Upper lobe of right lung (tissue), 1 donor: ENCODE measurements at regions not wholly inside any gene's neighbourhood (a gene's known extent, or its start where the extent isn't known, plus 50 kb on each side); places are given as distances from the start of the nearest gene placed in this dataset.

Experiments used
- ATAC-seq: fragments of 200-7000 bp; cut with Tn5 transposase; one replicate; pipeline ENCODE4 v1.9.1; 2020; ENCODE audit warnings: mild to moderate bottlenecking, moderate library complexity
- DNase-seq: peaks from one replicate; pipeline ENCODE4 v3.0.0-alpha.2; 2020
- H3K27ac ChIP-seq: fragments of 200-600 bp; one replicate; pipeline ENCODE4 v1.8.0; 2022
- H3K27me3 ChIP-seq: fragments of 200-600 bp; one replicate; pipeline ENCODE4 v1.8.0; 2022; ENCODE audit warnings: mild to moderate bottlenecking
- H3K36me3 ChIP-seq: fragments of 200-600 bp; one replicate; pipeline ENCODE4 v1.8.0; 2022
- H3K4me1 ChIP-seq: fragments of 200-600 bp; one replicate; pipeline ENCODE4 v1.8.0; 2022
- H3K4me3 ChIP-seq: fragments of 200-600 bp; one replicate; pipeline ENCODE4 v1.8.0; 2022; ENCODE audit warnings: mild to moderate bottlenecking
- H3K9me3 ChIP-seq: fragments of 200-600 bp; one replicate; pipeline ENCODE4 v1.8.0; 2022
- CTCF ChIP-seq: fragments of 200-600 bp; IDR thresholded peaks from one replicate; pipeline ENCODE4 v1.8.0; 2022; ENCODE audit warnings: antibody characterized with exemption
- intact Hi-C: fragments of 100-400 bp; cut with DNase I; formaldehyde crosslinking; loops from one replicate; pipeline ENCODE4 v1.11.0; 2022
- donor health status: DM: no; HTN: yes; CAD: no; lungs with severe emphysema.

- ATAC-seq (no peak), DNase-seq (no peak)
- no peaks in the 10 kb centered on the region for H3K36me3 ChIP-seq
- TF ChIP-seq CTCF: no peak
- H3K27me3 ChIP-seq: no peaks in the 10 kb centered on the region
- no peak overlapping the region for H3K4me3 ChIP-seq
- no peaks in the 10 kb centered on the region for H3K9me3 ChIP-seq
- no peak overlapping the region for H3K27ac ChIP-seq
- no peaks in the 10 kb centered on the region for H3K4me1 ChIP-seq
- intact Hi-C loops: no loop called here
Measured at GRCh38 chr5:57549566-57549965, 67.0 kb upstream of the ACTBL2 start.

- intact Hi-C loops: no loop called here
- H3K4me3 ChIP-seq: no peak overlapping the region
- DNase-seq (no peak), ATAC-seq (no peak)
- no peak for TF ChIP-seq CTCF
- no peaks in the 10 kb centered on the region for H3K36me3 ChIP-seq
- H3K27ac ChIP-seq: no peak overlapping the region
- H3K9me3 ChIP-seq: no peaks in the 10 kb centered on the region
- H3K27me3 ChIP-seq: no peaks in the 10 kb centered on the region
- H3K4me1 ChIP-seq: no peaks in the 10 kb centered on the region
Measured at GRCh38 chr5:57540823-57541222, 58.2 kb upstream of the ACTBL2 start.

- Histone ChIP-seq H3K27me3 (no peaks in the 10 kb centered on the region), H3K4me1 (no peaks in the 10 kb centered on the region), H3K27ac (no peak overlapping the region), H3K36me3 (no peaks in the 10 kb centered on the region), H3K4me3 (no peak overlapping the region), H3K9me3 (no peaks in the 10 kb centered on the region)
- ATAC-seq: no peak
- DNase-seq: no peak
- TF ChIP-seq CTCF: no peak
- intact Hi-C loops: no loop called here
Measured at GRCh38 chr5:57539281-57539701, 56.7 kb upstream of the ACTBL2 start.

- Histone ChIP-seq H3K36me3 (no peaks in the 10 kb centered on the region), H3K4me1 (no peaks in the 10 kb centered on the region), H3K27ac (no peak overlapping the region), H3K4me3 (no peak overlapping the region), H3K9me3 (no peaks in the 10 kb centered on the region), H3K27me3 (no peaks in the 10 kb centered on the region)
- DNase-seq (no peak), ATAC-seq (no peak)
- intact Hi-C loops: no loop called here
- no peak for TF ChIP-seq CTCF
Measured at GRCh38 chr5:57538341-57538955, 55.8 kb upstream of the ACTBL2 start.

- Histone ChIP-seq H3K9me3 (no peaks in the 10 kb centered on the region), H3K27ac (no peak overlapping the region), H3K36me3 (no peaks in the 10 kb centered on the region), H3K4me3 (no peak overlapping the region), H3K27me3 (no peaks in the 10 kb centered on the region), H3K4me1 (no peaks in the 10 kb centered on the region)
- TF ChIP-seq CTCF: no peak
- ATAC-seq (no peak), DNase-seq (no peak)
- intact Hi-C loops: no loop called here
Measured at GRCh38 chr5:57537811-57538210, 55.2 kb upstream of the ACTBL2 start.
